ENCODE measurements at regions not wholly inside any gene's neighbourhood (a gene's known extent, or its start where the extent isn't known, plus 50 kb on each side); places are given as distances from the start of the nearest gene placed in this dataset.

DNA sequence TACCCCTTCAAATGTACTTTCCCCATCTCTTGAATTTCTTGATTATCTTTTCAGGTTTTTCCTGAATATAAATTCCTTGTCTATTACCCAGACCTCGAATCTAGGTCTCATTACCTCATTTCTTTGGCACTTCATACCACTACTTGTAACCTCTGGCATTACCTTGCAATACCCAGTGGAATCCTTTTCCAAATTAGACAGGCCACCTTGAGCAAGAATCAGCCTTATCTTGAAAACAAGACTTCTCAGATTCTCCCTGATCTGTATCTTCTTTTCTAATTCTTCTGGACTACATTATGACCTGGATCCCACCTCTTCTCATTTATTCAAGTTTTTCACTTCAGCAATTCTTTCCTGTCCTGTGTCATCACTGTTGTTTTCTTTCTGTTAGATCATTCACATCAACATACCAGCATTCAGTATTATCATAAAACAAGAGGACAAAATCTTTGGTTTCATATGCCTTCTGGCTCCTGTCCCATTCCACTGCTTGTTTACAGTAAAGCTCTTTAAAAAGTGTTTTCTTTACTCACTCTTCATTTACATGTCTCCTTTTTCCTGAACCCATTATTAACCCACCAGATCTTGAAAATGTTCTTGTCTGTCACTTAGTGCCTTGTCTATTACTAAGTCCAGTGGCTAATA is 275.6 kb upstream of the HS3ST1 start:
- TF ChIP-seq SMC3 (IDR thresholded peaks at IDR 0.05; ENCODE audit: low read depth, low read length) (no peak), RFX5 (IDR thresholded peaks at IDR 0.05; ENCODE audit: low read depth, low read length) (no peak), POLR2A (IDR thresholded peaks at IDR 0.05; ENCODE audit: low read depth, low read length) (no peak), RAD21 (IDR thresholded peaks at IDR 0.05; ENCODE audit: low read length) (no peak), NFE2L2 (IDR thresholded peaks at IDR 0.05; ENCODE audit: low read depth, low read length) (no peak), MAFK (IDR thresholded peaks at IDR 0.05; ENCODE audit: low read depth, low read length) (no peak), USF2 (IDR thresholded peaks at IDR 0.05; ENCODE audit: low read depth, low read length) (no peak)
- TF ChIP-seq, protein P1, sequence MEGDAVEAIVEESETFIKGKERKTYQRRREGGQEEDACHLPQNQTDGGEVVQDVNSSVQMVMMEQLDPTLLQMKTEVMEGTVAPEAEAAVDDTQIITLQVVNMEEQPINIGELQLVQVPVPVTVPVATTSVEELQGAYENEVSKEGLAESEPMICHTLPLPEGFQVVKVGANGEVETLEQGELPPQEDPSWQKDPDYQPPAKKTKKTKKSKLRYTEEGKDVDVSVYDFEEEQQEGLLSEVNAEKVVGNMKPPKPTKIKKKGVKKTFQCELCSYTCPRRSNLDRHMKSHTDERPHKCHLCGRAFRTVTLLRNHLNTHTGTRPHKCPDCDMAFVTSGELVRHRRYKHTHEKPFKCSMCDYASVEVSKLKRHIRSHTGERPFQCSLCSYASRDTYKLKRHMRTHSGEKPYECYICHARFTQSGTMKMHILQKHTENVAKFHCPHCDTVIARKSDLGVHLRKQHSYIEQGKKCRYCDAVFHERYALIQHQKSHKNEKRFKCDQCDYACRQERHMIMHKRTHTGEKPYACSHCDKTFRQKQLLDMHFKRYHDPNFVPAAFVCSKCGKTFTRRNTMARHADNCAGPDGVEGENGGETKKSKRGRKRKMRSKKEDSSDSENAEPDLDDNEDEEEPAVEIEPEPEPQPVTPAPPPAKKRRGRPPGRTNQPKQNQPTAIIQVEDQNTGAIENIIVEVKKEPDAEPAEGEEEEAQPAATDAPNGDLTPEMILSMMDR (conservative IDR thresholded peaks at IDR 0.05; ENCODE audit: low read depth, low read length): no peak
